OCI-LY3 (cell line): ENCODE measurements at regions not wholly inside any gene's neighbourhood (a gene's known extent, or its start where the extent isn't known, plus 50 kb on each side); places are given as distances from the start of the nearest gene placed in this dataset.

Experiments used
- EZH2phosphoT487 ChIP-seq: fragments of 200-600 bp; shearing (Covaris generic); IDR thresholded peaks from 2 replicates; pipeline ENCODE4 v1.6.1; 2018; ENCODE audit warnings: antibody characterized with exemption, mixed run types, low read depth
- TF ChIP-seq, protein P1 (sequence below): fragments of 200-600, 300-600 bp; sonication (generic); IDR thresholded peaks from 2 replicates; pipeline ENCODE4 v1.5.1; 2014; ENCODE audit warnings: antibody characterized with exemption, low read length, low read depth

DNA sequence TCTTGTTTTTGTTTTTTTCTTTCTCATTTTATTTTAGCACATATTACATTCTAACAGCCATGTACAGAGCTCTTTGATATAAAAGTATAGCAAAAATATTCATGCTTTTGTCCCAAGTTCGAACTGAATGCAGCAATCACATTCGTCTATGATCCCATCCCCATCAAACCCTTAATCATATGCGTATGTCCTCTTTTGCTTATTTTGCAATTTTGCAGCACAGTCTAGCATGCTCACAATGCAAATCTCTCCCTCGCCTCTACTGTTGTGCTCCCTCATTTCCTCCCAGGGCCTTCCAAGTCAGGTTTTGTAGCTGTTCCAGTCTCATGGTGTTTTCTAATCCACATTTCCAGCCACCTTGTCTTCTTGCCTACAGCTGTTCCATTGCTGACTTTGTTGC, 144.6 kb upstream of the VEPH1 start:
- TF ChIP-seq, protein P1, sequence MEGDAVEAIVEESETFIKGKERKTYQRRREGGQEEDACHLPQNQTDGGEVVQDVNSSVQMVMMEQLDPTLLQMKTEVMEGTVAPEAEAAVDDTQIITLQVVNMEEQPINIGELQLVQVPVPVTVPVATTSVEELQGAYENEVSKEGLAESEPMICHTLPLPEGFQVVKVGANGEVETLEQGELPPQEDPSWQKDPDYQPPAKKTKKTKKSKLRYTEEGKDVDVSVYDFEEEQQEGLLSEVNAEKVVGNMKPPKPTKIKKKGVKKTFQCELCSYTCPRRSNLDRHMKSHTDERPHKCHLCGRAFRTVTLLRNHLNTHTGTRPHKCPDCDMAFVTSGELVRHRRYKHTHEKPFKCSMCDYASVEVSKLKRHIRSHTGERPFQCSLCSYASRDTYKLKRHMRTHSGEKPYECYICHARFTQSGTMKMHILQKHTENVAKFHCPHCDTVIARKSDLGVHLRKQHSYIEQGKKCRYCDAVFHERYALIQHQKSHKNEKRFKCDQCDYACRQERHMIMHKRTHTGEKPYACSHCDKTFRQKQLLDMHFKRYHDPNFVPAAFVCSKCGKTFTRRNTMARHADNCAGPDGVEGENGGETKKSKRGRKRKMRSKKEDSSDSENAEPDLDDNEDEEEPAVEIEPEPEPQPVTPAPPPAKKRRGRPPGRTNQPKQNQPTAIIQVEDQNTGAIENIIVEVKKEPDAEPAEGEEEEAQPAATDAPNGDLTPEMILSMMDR, result no peak
- no peak for TF ChIP-seq EZH2phosphoT487
